ENCODE measurements at regions not wholly inside any gene's neighbourhood (a gene's known extent, or its start where the extent isn't known, plus 50 kb on each side); places are given as distances from the start of the nearest gene placed in this dataset.
"Not testable (repeated sequence)": the region's sequence is repeated elsewhere in the genome, so short reads cannot be mapped to it uniquely, and the experiment has no call there.

DNA sequence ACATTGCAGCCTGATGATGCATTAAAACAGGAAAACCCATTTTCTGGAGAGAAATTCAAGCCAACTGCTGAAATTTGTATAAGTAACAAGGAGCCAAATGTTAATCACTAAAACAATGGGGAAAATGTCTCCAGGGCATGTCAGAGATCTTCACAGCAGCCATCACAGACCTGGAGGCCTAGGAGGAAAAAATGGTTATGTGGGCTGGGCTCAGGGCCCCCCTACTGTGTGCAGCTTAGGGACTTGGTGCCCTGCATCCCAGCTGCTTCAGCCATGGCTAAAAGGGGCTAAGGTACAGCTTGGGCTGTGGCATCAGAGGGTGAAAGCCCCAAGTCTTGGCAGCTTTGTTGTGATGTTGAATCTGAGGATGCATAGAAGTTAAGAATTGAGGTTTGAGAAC, 479.8 kb downstream of the BCKDHB start:
- Histone ChIP-seq H3K4me1 (ENCODE audit: control insufficient read depth, insufficient read depth, low read length) (no peaks in the 10 kb centered on the region), H3K27me3 (ENCODE audit: control insufficient read depth, insufficient read depth, low read length) (no peaks in the 10 kb centered on the region), H3K27ac (ENCODE audit: low read length) (no peak overlapping the region), H3K9me3 (replicated peaks; ENCODE audit: control insufficient read depth, low read depth, low read length) (peaks cover 6% of the 10 kb centered on the region), H3K4me3 (ENCODE audit: low read length) (no peak overlapping the region), H3K36me3 (ENCODE audit: control insufficient read depth, insufficient read depth, low read length) (no peaks in the 10 kb centered on the region)
- no peak for DNase-seq

DNA sequence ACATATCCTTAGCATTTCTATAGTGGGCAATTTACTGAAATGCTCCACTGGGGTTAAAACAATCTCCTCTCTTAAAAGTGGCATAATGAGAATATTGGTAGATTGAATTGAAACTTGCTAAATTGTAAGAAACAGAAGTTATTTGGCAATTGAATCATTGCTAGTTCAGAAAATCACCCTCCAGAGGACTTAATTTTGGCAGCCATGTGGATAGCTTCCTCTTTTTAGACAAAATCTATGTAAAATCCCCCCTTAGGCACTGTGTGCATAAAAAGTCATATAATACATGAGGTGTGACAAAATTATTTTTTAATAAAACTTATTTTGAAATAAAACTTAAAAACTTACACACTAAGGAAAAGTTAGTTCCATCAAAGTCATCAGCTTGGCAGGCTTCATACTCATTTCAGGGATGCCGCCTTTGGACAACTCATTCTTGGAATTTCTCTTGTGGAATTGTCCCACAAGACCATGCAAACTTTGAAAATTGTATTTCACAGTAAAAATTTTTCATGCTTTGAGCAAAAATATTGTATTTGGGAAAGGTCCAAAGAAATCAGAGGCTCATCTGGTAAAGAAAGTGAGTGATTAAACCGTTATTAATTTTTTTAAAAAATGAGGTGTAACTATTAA, 473.0 kb downstream of the BCKDHB start:
- Histone ChIP-seq H3K36me3 (ENCODE audit: control insufficient read depth, insufficient read depth, low read length) (no peaks in the 10 kb centered on the region), H3K4me1 (ENCODE audit: control insufficient read depth, insufficient read depth, low read length) (no peaks in the 10 kb centered on the region), H3K27ac (ENCODE audit: low read length) (no peak overlapping the region), H3K4me3 (ENCODE audit: low read length) (no peak overlapping the region), H3K27me3 (ENCODE audit: control insufficient read depth, insufficient read depth, low read length) (no peaks in the 10 kb centered on the region), H3K9me3 (replicated peaks; ENCODE audit: control insufficient read depth, low read depth, low read length) (no peaks in the 10 kb centered on the region)
- DNase-seq = peak; percentile 69
- WGBS (ENCODE audit: insufficient coverage) = no CpG with 5 or more reads among the region's 2 CpGs

DNA sequence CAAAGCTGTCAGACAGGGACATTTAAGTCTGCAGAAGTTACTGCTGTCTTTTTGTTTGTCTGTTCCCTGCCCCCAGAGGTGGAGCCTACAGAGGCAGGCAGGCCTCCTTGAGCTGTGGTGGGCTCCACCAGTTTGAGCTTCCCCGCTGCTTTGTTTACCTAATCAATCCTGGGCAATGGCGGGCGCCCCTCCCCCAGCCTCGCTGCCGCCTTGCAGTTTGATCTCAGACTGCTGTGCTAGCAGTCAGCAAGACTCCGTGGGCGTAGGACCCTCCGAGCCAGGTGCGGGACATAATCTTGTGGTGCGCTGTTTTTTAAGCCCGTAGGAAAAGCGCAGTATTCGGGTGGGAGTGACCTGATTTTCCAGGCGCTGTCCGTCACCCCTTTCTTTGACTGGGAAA, 466.8 kb downstream of the BCKDHB start:
- not testable (repeated sequence) for H3K4me3 ChIP-seq (ENCODE audit: low read length); H3K36me3 ChIP-seq (ENCODE audit: control insufficient read depth, insufficient read depth, low read length); H3K9me3 ChIP-seq (replicated peaks; ENCODE audit: control insufficient read depth, low read depth, low read length); DNase-seq; H3K4me1 ChIP-seq (ENCODE audit: control insufficient read depth, insufficient read depth, low read length); H3K27ac ChIP-seq (ENCODE audit: low read length); H3K27me3 ChIP-seq (ENCODE audit: control insufficient read depth, insufficient read depth, low read length)
- WGBS (ENCODE audit: insufficient coverage) = 56% methylated on average over 13 of the region's 15 CpGs

- Histone ChIP-seq H3K27ac (ENCODE audit: low read length) (no peak overlapping the region), H3K36me3 (ENCODE audit: control insufficient read depth, insufficient read depth, low read length) (no peaks in the 10 kb centered on the region), H3K4me1 (ENCODE audit: control insufficient read depth, insufficient read depth, low read length) (no peaks in the 10 kb centered on the region), H3K9me3 (replicated peaks; ENCODE audit: control insufficient read depth, low read depth, low read length) (no peaks in the 10 kb centered on the region), H3K27me3 (ENCODE audit: control insufficient read depth, insufficient read depth, low read length) (no peaks in the 10 kb centered on the region), H3K4me3 (ENCODE audit: low read length) (no peak overlapping the region)
- WGBS (ENCODE audit: insufficient coverage) = no CpG with 5 or more reads among the region's 1 CpG
- no peak for DNase-seq
Measured at GRCh38 chr6:80566361-80566760, 459.9 kb downstream of the BCKDHB start.

- no peak overlapping the region for H3K27ac ChIP-seq (ENCODE audit: low read length)
- H3K36me3 ChIP-seq (ENCODE audit: control insufficient read depth, insufficient read depth, low read length) = no peaks in the 10 kb centered on the region
- no peaks in the 10 kb centered on the region for H3K27me3 ChIP-seq (ENCODE audit: control insufficient read depth, insufficient read depth, low read length)
- WGBS (ENCODE audit: insufficient coverage) = 65% methylated on average over 2 of the region's 5 CpGs
- no peaks in the 10 kb centered on the region for H3K9me3 ChIP-seq (replicated peaks; ENCODE audit: control insufficient read depth, low read depth, low read length)
- no peaks in the 10 kb centered on the region for H3K4me1 ChIP-seq (ENCODE audit: control insufficient read depth, insufficient read depth, low read length)
- H3K4me3 ChIP-seq (ENCODE audit: low read length) = no peak overlapping the region
- no peak for DNase-seq
Measured at GRCh38 chr6:80553071-80553740, 446.7 kb downstream of the BCKDHB start.

DNA sequence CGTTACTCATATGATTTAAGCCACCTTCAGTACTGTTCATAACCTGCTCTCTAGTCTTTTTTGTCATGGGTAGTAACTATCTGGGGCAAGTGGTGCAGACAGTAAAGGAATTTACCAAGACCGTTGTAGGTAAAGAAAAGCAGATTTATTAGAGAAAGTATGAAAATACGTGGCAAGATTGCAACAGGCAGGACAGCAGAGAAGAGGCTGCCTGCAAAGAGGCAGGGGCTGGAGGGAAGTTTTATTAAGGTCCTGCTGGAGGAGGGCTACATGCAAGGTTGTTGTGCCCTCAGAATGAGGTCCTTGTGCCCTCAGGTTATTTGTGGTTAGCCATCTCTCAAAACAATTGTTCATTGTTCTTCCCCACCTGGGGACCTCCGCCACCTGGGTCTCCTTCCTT, 444.3 kb downstream of the BCKDHB start:
- Histone ChIP-seq H3K9me3 (replicated peaks; ENCODE audit: control insufficient read depth, low read depth, low read length) (no peaks in the 10 kb centered on the region), H3K4me1 (ENCODE audit: control insufficient read depth, insufficient read depth, low read length) (no peaks in the 10 kb centered on the region), H3K27ac (ENCODE audit: low read length) (no peak overlapping the region), H3K36me3 (ENCODE audit: control insufficient read depth, insufficient read depth, low read length) (no peaks in the 10 kb centered on the region), H3K4me3 (ENCODE audit: low read length) (no peak overlapping the region), H3K27me3 (ENCODE audit: control insufficient read depth, insufficient read depth, low read length) (no peaks in the 10 kb centered on the region)
- DNase-seq = no peak
- 73% methylated on average over 2 of the region's 4 CpGs for WGBS (ENCODE audit: insufficient coverage)

- peak; percentile 47 for DNase-seq
- Histone ChIP-seq H3K36me3 (ENCODE audit: control insufficient read depth, insufficient read depth, low read length) (no peaks in the 10 kb centered on the region), H3K9me3 (replicated peaks; ENCODE audit: control insufficient read depth, low read depth, low read length) (no peaks in the 10 kb centered on the region), H3K4me1 (ENCODE audit: control insufficient read depth, insufficient read depth, low read length) (no peaks in the 10 kb centered on the region), H3K27ac (ENCODE audit: low read length) (no peak overlapping the region), H3K4me3 (ENCODE audit: low read length) (no peak overlapping the region), H3K27me3 (ENCODE audit: control insufficient read depth, insufficient read depth, low read length) (no peaks in the 10 kb centered on the region)
- WGBS (ENCODE audit: insufficient coverage) = no CpG with 5 or more reads among the region's 2 CpGs
Measured at GRCh38 chr6:80550281-80550680, 443.8 kb downstream of the BCKDHB start.

DNA sequence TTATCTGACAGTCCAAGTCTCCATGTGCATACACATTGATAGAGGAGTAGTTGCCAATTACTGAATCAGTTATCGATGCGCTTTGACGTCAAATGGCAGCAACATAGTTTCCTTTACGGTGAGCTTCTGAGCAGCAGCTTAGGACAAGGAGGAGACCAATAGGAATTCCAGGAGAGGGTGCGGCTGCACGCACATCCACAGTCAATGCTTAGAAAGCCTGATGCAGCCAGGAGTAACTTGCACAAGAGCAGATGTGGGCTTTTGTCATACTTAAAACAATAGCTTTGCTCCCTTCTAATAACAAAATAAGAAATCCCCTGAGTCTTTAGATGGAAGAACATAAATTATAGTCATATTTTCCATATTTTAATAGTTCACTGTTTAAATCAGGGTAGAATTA, 442.1 kb downstream of the BCKDHB start:
- no peaks in the 10 kb centered on the region for H3K27me3 ChIP-seq (ENCODE audit: control insufficient read depth, insufficient read depth, low read length)
- no peaks in the 10 kb centered on the region for H3K36me3 ChIP-seq (ENCODE audit: control insufficient read depth, insufficient read depth, low read length)
- WGBS (ENCODE audit: insufficient coverage) = 66% methylated on average over 4 of the region's 6 CpGs
- peaks cover 3% of the 10 kb centered on the region for H3K4me1 ChIP-seq (ENCODE audit: control insufficient read depth, insufficient read depth, low read length)
- H3K27ac ChIP-seq (ENCODE audit: low read length) = peak overlapping the region; percentile 69
- DNase-seq = peak; percentile 94
- no peak overlapping the region for H3K4me3 ChIP-seq (ENCODE audit: low read length)
- no peaks in the 10 kb centered on the region for H3K9me3 ChIP-seq (replicated peaks; ENCODE audit: control insufficient read depth, low read depth, low read length)

DNA sequence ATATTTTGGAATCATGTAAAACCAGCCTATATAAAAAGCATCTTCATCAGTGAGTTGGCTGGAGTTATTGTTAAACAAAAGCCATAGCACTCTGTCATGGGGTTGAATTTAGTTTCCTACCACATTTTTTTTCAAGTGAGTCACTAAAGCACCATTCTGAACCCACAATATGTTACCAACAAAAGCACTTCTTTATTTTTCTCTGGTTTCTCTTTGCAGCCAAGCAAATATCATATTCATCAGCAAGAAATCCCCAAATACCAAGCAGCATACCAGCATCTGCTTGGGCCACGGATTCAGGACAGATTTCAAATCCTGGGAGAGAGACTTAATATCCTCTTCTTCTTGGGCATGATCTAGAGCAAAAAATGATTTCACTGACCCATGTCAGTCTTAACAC, 441.4 kb downstream of the BCKDHB start:
- no peak overlapping the region for H3K4me3 ChIP-seq (ENCODE audit: low read length)
- peak; percentile 27 for DNase-seq
- H3K9me3 ChIP-seq (replicated peaks; ENCODE audit: control insufficient read depth, low read depth, low read length) = no peaks in the 10 kb centered on the region
- no CpG with 5 or more reads among the region's 1 CpG for WGBS (ENCODE audit: insufficient coverage)
- H3K27me3 ChIP-seq (ENCODE audit: control insufficient read depth, insufficient read depth, low read length) = no peaks in the 10 kb centered on the region
- H3K4me1 ChIP-seq (ENCODE audit: control insufficient read depth, insufficient read depth, low read length) = peaks cover 3% of the 10 kb centered on the region
- H3K27ac ChIP-seq (ENCODE audit: low read length) = peak overlapping the region; percentile 69
- no peaks in the 10 kb centered on the region for H3K36me3 ChIP-seq (ENCODE audit: control insufficient read depth, insufficient read depth, low read length)

GRCh38 chr6:80544976-80545722, 438.7 kb downstream of the BCKDHB start:
- peaks cover 3% of the 10 kb centered on the region for H3K4me1 ChIP-seq (ENCODE audit: control insufficient read depth, insufficient read depth, low read length)
- H3K9me3 ChIP-seq (replicated peaks; ENCODE audit: control insufficient read depth, low read depth, low read length) = no peaks in the 10 kb centered on the region
- DNase-seq = peak; percentile 73
- H3K4me3 ChIP-seq (ENCODE audit: low read length) = no peak overlapping the region
- H3K36me3 ChIP-seq (ENCODE audit: control insufficient read depth, insufficient read depth, low read length) = no peaks in the 10 kb centered on the region
- H3K27ac ChIP-seq (ENCODE audit: low read length) = peak overlapping the region; percentile 71
- H3K27me3 ChIP-seq (ENCODE audit: control insufficient read depth, insufficient read depth, low read length) = no peaks in the 10 kb centered on the region

All from muscle of leg (tissue), 3 donors.